Gastrocnemius medialis (tissue), 4 donors: ENCODE measurements at regions not wholly inside any gene's neighbourhood (a gene's known extent, or its start where the extent isn't known, plus 50 kb on each side); places are given as distances from the start of the nearest gene placed in this dataset.
"Not testable (repeated sequence)": the region's sequence is repeated elsewhere in the genome, so short reads cannot be mapped to it uniquely, and the experiment has no call there.

Experiments used
- ATAC-seq, 2 donors: fragments of 150-250 bp; one replicate each; pipeline ENCODE4 v1.9.1; 2016
- DNase-seq, 2 donors: peaks; one replicate each; pipeline ENCODE4 v3.0.0-alpha.2; 2019
- H3K27ac ChIP-seq, 4 donors: fragments of 200-600 bp; sonication (generic); 1 replicate in 1 of 4; 2 replicates in 3 of 4; pipeline ENCODE4 v1.5.1; 2016 to 2018; ENCODE audit warnings: mild to moderate bottlenecking in 2 of 4, moderate library complexity in 1 of 4
- H3K27me3 ChIP-seq, 3 donors: fragments of 200-600 bp; sonication (generic) in 2 of 3; 1 replicate in 1 of 3; 2 replicates in 2 of 3; pipeline versions ENCODE4 v1.5.1 to v1.6.0; 2016 to 2019; ENCODE audit warnings: mild to moderate bottlenecking in 1 of 3, moderate library complexity in 1 of 3
- H3K36me3 ChIP-seq, 2 donors: fragments of 200-600 bp; sonication (generic) in 1 of 2; one replicate each; pipeline ENCODE4 v1.5.1; 2017 to 2018
- H3K4me1 ChIP-seq, 2 donors: fragments of 200-600 bp; sonication (generic) in 1 of 2; one replicate each; pipeline ENCODE4 v1.5.1; 2016 to 2017; ENCODE audit warnings: mild to moderate bottlenecking in 2 of 2
- H3K4me3 ChIP-seq, 4 donors: fragments of 200-600 bp; sonication (generic) in 3 of 4; 1 replicate in 1 of 4; 2 replicates in 3 of 4; pipeline ENCODE4 v1.5.1; 2016 to 2019; ENCODE audit warnings: mild to moderate bottlenecking in 2 of 4
- H3K9me3 ChIP-seq, 3 donors: fragments of 200-600 bp; sonication (generic) in 2 of 3; 1 replicate in 1 of 3; 2 replicates in 2 of 3; pipeline ENCODE4 v1.5.1; 2016 to 2019
- POLR2A ChIP-seq, 2 donors: fragments of 450-650 bp; IDR thresholded peaks; one replicate each; pipeline ENCODE4 v1.6.1; 2017; ENCODE audit warnings: antibody characterized with exemption in 2 of 2, mild to moderate bottlenecking in 2 of 2, moderate library complexity in 2 of 2
- in situ Hi-C, 4 donors: fragments of 200-750 bp; cut with MboI; loops; one replicate each; pipeline versions ENCODE4 v1.15.0 to v1.8.0; 2017; ENCODE audit warnings: low sequenced_read_pairs in 4 of 4
- intact Hi-C: fragments of 100-400 bp; cut with DNase I; formaldehyde crosslinking; loops from one replicate; pipeline ENCODE4 v1.15.1; 2023; ENCODE audit warnings: low total_unique reads
- TF ChIP-seq, protein P1 (sequence below), 5 experiments: fragments of 450-650 bp in 3 of 5; fragments of 200-600 bp in 2 of 5; sonication (generic) in 2 of 5; IDR thresholded peaks in 4 of 5; conservative IDR thresholded peaks in 1 of 5; 1 replicate in 4 of 5; 2 replicates in 1 of 5; pipeline ENCODE4 v1.5.1; 2016 to 2019; ENCODE audit warnings: antibody characterized with exemption in 5 of 5, mild to moderate bottlenecking in 3 of 5, moderate library complexity in 3 of 5

DNA sequence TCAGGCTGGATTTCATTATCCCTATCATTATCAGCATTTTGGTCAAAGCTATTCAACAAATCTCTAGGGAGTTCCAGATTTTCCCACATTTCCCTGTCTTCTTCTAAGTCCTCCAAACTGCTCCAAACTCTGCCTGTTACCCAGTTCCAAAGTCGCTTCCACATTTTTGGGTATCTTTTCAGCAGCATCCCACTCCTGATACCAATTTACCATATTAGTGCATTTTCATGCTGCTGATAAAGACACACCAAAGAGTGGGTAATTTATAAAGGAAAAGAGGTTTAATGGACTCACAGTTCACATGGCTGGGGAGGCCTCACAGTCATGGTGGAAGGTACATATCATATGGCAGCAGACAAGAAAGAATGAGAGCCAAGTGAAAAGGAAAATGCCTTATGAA, 132.8 kb upstream of the SLC7A11 start:
- no peaks in the 10 kb centered on the region for H3K27me3 ChIP-seq
- no peak for DNase-seq
- H3K9me3 ChIP-seq = no peaks in the 10 kb centered on the region
- H3K4me1 ChIP-seq = no peaks in the 10 kb centered on the region
- intact Hi-C loops = no loop called here
- ATAC-seq = no peak
- H3K4me3 ChIP-seq = no peak overlapping the region
- in situ Hi-C loops = no loop called here
- H3K36me3 ChIP-seq = no peaks in the 10 kb centered on the region
- H3K27ac ChIP-seq = no peak overlapping the region
- TF ChIP-seq, protein P1, sequence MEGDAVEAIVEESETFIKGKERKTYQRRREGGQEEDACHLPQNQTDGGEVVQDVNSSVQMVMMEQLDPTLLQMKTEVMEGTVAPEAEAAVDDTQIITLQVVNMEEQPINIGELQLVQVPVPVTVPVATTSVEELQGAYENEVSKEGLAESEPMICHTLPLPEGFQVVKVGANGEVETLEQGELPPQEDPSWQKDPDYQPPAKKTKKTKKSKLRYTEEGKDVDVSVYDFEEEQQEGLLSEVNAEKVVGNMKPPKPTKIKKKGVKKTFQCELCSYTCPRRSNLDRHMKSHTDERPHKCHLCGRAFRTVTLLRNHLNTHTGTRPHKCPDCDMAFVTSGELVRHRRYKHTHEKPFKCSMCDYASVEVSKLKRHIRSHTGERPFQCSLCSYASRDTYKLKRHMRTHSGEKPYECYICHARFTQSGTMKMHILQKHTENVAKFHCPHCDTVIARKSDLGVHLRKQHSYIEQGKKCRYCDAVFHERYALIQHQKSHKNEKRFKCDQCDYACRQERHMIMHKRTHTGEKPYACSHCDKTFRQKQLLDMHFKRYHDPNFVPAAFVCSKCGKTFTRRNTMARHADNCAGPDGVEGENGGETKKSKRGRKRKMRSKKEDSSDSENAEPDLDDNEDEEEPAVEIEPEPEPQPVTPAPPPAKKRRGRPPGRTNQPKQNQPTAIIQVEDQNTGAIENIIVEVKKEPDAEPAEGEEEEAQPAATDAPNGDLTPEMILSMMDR (IDR thresholded peaks at IDR 0.05 in 4 of 5, conservative IDR thresholded peaks at IDR 0.05 in 1 of 5) = no peak
- TF ChIP-seq POLR2A (IDR thresholded peaks at IDR 0.05) = no peak

DNA sequence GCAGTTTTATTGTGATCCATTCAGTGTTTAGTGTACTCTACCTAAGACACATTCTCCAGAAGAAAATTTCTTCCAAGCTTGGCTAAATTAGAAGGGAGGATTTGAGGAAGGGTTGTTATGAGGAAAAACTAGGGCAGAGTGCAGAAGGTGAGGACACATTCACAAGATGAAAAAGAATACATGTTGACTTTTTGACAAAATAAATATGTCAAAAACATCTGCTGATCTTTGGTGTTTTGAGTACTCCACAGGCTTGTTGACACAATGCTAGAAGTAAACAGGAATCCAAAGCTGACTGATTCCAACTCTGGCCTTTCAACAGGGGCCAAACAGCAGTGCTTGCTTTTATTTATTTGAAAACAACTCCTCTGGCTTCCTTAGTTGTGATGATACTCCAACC, 125.8 kb upstream of the SLC7A11 start:
- no peaks in the 10 kb centered on the region for H3K9me3 ChIP-seq
- in situ Hi-C loops = no loop called here
- TF ChIP-seq, protein P1 (IDR thresholded peaks at IDR 0.05 in 4 of 5, conservative IDR thresholded peaks at IDR 0.05 in 1 of 5) = no peak
- no peak for TF ChIP-seq POLR2A (IDR thresholded peaks at IDR 0.05)
- H3K27ac ChIP-seq = no peak overlapping the region
- no peak for ATAC-seq
- H3K36me3 ChIP-seq = no peaks in the 10 kb centered on the region
- no peak overlapping the region for H3K4me3 ChIP-seq
- no peak for DNase-seq
- no peaks in the 10 kb centered on the region for H3K4me1 ChIP-seq
- intact Hi-C loops = no loop called here
- no peaks in the 10 kb centered on the region for H3K27me3 ChIP-seq

DNA sequence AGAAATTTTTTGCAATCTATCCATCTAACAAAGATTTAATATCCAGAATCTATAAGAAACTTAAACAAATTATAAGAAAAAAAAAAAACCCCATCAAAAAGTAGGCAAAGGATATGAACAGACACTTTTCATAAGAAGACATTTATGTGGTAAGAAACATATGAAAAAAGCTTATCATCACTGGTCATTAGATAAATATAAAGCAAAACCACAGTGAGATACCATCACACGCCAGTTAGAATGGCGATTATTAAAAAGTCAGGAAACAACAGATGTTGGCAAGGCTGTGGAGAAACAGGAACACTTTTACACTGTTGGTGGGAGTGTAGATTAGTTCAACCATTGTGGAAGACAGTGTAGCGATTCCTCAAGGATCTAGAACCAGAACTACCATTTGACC, 110.3 kb upstream of the SLC7A11 start:
- in situ Hi-C loops, intact Hi-C loops, H3K4me1 ChIP-seq: not testable (repeated sequence)

DNA sequence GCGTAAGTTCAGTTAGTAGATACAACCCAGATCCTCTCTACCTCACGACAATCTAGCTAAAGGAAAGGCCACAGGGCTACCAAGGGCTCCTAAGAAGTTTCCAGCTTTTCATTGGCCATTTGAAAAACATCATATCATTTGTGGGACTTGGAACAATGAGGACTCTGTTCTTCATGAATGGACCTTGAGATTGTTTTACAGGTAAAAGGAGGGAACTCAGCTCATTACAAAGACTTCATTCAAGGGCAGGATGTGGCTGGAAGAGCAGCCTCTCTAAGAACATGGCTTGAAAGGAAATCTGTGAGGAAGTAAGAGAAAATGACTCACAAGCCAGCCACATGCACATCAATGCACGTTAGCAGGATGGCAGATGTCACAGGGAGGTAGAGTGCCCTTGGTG, 105.9 kb upstream of the SLC7A11 start:
- no peak overlapping the region for H3K27ac ChIP-seq
- H3K27me3 ChIP-seq = no peaks in the 10 kb centered on the region
- intact Hi-C loops = no loop called here
- in situ Hi-C loops = no loop called here
- no peaks in the 10 kb centered on the region for H3K4me1 ChIP-seq
- no peak for TF ChIP-seq POLR2A (IDR thresholded peaks at IDR 0.05)
- TF ChIP-seq, protein P1 (IDR thresholded peaks at IDR 0.05 in 4 of 5, conservative IDR thresholded peaks at IDR 0.05 in 1 of 5) = no peak
- DNase-seq = no peak
- H3K36me3 ChIP-seq = no peaks in the 10 kb centered on the region
- no peaks in the 10 kb centered on the region for H3K9me3 ChIP-seq
- H3K4me3 ChIP-seq = no peak overlapping the region
- no peak for ATAC-seq

More for the DNA sequence above, 110.3 kb upstream of the SLC7A11 start:
- H3K4me3 ChIP-seq, H3K9me3 ChIP-seq, H3K27ac ChIP-seq, DNase-seq, H3K27me3 ChIP-seq, ATAC-seq, H3K36me3 ChIP-seq: not testable (repeated sequence)

DNA sequence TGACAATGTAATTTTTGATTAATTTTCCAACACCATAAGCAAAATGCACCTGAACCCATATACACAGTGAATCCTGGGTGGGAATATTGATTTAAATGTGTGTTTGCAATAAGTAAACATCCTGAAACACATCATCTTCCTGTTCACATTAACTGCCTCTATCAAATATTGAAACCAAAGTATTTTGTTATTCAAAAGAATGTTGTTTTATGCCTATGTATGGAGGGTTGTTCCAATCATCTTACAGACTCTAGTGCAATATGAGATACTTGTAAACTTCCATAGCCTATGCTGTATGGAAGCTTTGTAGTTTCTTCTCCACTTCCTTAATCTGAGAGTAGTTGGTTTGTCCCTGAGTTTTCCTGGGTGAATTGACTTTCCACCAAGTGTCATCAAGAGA, 105.4 kb upstream of the SLC7A11 start:
- no peaks in the 10 kb centered on the region for H3K4me1 ChIP-seq
- intact Hi-C loops = no loop called here
- no peak overlapping the region for H3K4me3 ChIP-seq
- no peaks in the 10 kb centered on the region for H3K27me3 ChIP-seq
- in situ Hi-C loops = no loop called here
- no peaks in the 10 kb centered on the region for H3K9me3 ChIP-seq
- DNase-seq (no peak), ATAC-seq (no peak)
- TF ChIP-seq, protein P1 (IDR thresholded peaks at IDR 0.05 in 4 of 5, conservative IDR thresholded peaks at IDR 0.05 in 1 of 5) = no peak
- TF ChIP-seq POLR2A (IDR thresholded peaks at IDR 0.05) = no peak
- H3K27ac ChIP-seq = no peak overlapping the region
- no peaks in the 10 kb centered on the region for H3K36me3 ChIP-seq
